ENCODE measurements at regions not wholly inside any gene's neighbourhood (a gene's known extent, or its start where the extent isn't known, plus 50 kb on each side); places are given as distances from the start of the nearest gene placed in this dataset.
"Not testable (repeated sequence)": the region's sequence is repeated elsewhere in the genome, so short reads cannot be mapped to it uniquely, and the experiment has no call there.

DNA sequence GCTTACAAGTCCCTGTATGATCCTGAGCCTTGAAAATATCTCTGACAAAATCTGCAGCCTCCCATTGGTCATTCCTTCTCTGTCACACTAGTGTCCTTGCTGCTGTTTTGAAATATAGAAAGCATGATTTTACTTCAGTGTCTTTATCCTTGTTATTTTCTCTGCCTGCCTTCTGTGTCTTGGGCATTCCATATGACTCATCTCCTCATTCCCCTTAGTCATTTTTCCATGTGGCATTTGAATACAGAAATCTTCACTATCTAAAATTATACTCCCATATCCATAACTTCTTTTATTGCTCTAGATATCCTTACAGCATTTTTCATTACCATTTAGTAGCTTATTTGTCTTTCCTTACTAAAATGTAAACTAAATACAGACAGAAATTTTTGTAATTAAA, 205.7 kb upstream of the ZNF337 start:
- DNase-seq (ENCODE audit: low spot score); in situ Hi-C loops (cut with HindIII; ENCODE audit: low sequenced_read_pairs): not testable (repeated sequence)

DNA sequence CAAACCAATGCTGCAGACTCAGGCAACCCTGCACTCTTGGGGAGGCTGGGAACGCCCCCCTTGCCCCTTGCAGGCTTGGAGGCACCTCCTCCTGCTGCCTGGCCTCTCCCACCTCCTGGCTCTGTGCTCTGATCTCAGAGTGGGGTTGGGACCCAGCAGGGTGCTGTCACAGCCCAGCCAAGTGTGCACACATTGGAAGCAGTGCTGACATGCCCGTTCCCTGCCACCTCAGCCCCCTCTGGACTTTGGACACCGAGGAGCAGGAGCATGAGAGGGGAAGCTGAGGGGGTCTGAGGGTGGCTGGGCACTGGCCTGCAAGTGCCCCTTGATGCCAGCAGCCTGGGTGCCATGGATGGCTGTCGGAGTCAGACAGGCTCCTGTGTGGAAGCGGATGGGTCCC, 202.0 kb upstream of the ZNF337 start:
- in situ Hi-C loops (cut with HindIII; ENCODE audit: low sequenced_read_pairs); DNase-seq (ENCODE audit: low spot score): not testable (repeated sequence)

DNA sequence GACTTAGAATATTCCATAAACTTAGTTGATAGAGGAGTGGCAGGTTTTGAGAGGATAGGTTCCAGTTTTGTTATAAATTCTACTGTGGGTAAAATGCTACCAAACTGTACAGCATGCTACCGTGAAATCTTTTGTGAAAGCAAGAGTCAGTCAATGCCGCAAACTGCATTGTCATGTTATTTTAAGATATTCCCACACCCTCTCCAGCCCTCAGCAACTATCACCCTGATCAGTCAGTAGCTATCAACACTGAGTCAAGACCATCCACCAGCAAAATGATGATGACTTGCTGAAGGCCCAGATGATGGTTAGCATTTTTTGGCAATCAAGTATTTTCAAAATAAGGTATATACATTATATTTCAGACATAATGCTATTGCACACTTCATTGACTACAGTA, 182.4 kb upstream of the ZNF337 start:
- in situ Hi-C loops (cut with HindIII; ENCODE audit: low sequenced_read_pairs); DNase-seq (ENCODE audit: low spot score): not testable (repeated sequence)

DNA sequence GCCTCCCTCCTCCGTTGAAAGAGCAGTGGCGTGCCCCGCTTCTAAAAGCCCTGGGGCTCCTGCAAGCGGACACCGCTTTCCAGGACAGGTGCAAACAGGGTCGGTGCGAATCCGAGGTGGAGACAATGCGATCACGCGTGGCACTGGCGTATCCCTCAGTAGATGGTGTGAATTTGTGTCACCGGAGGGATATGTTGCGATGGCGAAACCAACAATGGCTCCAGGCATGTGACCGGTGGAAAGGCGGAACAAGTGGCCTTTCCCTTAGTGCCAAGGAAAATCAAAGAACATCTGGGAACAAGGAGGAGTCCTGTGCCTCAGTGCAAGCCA, 172.0 kb upstream of the ZNF337 start:
- DNase-seq (ENCODE audit: low spot score); in situ Hi-C loops (cut with HindIII; ENCODE audit: low sequenced_read_pairs): not testable (repeated sequence)

DNA sequence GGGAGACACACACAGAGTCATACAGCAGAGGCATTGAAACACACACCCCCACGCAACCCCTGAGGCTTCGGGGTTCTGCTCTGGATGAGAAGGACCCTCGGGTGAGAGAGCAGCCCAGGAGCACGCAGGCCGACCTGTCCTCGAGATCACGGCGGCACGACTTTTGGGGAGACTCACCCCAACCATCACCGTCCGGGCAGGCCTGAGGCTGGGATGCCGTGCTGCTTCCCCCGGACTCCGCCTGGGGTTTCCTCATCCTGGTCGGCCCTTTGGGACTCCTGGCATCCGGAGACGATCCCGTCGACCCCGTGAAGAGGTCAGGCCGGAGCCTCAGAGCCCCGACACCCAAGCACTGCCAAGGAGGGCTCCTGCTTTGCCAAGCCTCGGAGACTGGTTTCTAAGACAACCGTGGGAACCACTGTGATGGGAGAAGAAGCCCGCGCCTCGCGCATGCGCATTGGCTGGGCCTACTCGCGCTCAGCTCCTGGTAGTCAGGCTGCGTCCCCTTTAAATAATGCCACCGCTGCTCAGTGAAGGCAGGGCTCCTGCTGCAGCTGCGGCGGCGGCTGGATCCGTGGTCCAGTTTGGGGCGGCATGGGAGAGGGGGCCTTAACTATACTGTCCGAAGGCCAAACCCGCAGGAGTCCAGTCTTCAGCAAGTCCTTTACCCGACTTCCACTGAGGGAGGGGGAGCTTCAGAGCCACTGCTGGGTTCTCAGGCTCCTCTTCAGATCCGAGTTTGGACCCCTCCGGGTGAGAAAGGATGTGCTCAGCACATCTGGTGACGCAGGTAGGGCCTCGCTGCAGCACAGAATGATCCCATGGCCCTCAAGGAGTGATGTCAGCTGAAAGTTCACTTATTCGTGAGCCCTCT, 171.4 kb upstream of the ZNF337 start:
- peak; percentile 91 for DNase-seq (ENCODE audit: low spot score)
- in situ Hi-C loops (cut with HindIII; ENCODE audit: low sequenced_read_pairs): no loop called here

DNA sequence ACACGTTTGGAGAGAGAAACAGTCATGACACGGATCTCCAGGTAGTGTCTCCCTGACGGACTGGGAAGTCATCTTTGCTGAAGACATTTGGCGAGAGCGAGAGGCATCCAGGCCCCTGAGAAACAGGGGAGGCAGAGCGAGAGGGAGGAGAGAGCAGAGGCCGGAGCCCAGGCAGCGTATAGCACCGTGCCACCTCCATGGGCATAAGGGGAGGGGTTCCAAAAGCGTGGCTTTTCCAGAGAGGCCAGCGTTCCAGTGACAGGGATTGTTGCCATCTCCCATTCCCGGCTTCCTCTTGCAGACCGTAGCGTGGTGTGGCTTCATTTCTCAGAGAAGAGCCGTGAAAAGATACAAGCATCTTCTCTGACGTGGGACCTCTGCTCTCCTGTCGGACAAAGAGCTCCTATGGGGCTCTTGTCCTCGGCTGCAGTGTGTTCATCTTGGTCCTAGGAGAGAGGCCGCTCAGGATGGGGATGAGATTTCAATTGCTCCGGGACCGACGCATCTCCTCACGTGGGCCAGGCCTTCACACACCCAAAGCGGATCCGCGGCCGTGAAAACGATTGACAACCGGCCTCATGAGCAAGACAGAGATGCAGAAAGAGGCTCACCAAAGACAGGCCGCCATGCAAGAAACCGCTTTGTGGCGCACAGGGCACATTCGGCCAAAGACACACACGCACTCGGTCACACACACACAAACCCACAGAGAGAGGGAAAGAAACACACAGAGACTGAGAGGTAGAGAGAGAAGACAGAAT, 170.5 kb upstream of the ZNF337 start:
- peak; percentile 8 for DNase-seq (ENCODE audit: low spot score)
- in situ Hi-C loops (cut with HindIII; ENCODE audit: low sequenced_read_pairs): not testable (repeated sequence)

DNA sequence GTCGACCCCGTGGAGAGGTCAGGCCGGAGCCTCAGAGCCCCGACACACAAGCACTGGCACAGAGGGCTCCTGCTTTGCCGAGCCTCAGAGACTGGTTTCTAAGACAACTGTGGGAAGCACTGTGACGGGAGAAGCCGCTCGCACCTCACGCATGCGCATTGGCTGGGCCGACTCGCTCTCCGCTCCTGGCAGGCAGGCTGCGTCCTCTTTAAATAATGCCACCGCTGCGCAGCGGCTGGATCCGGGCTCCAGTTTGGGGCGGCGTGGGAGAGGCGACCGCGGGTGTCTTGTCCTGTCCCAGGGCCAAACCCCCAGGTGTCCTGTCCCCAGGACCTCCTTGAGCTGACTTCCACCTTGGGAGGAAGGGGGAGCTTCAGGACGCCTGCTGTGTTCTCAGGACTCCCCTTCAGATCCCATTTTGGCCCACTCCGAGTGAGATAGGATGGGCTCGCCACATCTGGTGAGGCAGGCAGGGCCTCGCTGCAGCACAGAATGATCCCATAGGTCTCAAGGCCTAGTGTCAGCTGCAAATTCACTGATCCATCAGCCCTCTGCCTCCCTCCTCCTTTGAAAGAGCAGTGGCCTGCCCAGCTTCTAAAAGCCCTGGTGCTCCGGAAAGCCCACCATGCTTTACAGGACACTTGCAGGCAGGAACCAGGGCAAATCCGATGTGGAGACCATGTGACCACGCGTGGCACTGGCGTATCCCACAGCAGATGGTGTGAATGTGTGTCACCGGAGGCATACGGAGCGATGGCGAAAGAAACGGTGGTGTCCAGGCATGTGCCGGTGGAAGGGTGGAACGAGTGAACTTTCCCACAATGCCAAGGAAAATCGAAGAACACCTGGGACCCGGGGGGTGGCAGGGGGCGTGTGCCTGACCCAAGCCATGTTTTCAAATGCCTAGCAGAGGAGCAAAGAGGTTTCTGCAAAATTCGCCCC, 169.3 kb upstream of the ZNF337 start:
- DNase-seq (ENCODE audit: low spot score): peak; percentile 89
- in situ Hi-C loops (cut with HindIII; ENCODE audit: low sequenced_read_pairs): no loop called here

DNA sequence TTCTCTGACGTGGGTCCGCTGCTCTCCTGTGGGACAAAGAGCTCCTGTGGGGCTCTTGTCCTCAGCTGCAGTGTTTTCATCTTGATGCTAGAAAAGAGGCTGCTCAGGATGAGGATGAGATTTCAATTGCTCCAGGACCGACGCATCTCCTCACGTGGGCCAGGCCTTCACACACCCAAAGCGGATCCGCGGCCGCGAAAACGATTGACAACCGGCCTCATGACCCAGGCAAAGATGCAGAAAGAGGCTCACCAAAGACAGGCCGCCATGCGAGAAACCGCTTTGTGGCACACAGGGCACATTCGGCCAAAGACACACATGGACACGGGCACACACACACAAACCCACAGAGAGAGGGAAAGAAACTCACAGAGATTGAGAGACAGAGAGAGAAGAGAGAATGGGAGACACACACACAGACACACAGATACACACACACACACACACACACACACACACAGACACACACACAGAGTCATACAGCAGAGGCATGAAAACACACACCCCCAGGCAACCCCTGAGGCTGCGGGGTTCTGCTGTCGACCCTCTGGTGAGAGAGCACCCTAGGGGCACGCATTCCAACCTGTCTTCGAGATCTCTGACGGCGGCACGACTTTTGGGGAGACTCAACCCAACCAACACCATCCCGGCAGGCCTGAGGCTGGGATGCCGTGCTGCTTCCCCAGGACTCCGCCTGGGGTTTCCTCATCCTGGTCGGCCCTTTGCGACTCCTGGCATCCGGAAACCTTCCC, 168.5 kb upstream of the ZNF337 start:
- in situ Hi-C loops (cut with HindIII; ENCODE audit: low sequenced_read_pairs): not testable (repeated sequence)
- DNase-seq (ENCODE audit: low spot score): peak; percentile 43

DNA sequence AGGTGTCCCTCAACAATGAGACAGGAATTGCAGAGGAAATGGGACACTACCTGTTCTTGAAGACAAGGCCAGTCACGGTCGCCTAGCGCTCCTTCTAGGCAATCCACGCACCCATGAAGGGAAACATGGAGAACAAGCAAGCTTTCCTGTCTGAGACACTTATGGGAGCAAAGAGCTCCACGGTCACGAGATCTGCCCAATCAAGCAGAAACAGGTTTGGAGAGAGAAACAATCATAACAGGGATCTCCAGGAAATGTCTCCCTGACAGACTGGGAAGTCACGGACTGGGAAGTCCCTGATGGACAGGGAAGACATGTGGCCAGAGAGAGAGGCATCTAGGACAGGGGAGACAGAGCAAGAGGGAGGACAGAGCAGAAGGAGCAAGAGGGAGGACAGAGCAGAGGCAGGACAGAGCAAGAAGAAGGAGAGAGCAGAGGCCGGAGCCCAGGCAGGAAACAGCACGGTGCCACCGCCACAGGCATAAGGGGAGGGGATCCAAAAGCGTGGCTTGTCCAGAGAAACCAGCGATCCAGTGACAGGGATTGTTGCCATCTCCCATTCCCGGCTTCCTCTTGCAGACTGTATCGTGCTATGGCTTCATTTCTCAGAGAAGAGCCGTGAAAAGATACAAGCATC, 167.8 kb upstream of the ZNF337 start:
- peak; percentile 27 for DNase-seq (ENCODE audit: low spot score)
- in situ Hi-C loops (cut with HindIII; ENCODE audit: low sequenced_read_pairs): no loop called here

DNA sequence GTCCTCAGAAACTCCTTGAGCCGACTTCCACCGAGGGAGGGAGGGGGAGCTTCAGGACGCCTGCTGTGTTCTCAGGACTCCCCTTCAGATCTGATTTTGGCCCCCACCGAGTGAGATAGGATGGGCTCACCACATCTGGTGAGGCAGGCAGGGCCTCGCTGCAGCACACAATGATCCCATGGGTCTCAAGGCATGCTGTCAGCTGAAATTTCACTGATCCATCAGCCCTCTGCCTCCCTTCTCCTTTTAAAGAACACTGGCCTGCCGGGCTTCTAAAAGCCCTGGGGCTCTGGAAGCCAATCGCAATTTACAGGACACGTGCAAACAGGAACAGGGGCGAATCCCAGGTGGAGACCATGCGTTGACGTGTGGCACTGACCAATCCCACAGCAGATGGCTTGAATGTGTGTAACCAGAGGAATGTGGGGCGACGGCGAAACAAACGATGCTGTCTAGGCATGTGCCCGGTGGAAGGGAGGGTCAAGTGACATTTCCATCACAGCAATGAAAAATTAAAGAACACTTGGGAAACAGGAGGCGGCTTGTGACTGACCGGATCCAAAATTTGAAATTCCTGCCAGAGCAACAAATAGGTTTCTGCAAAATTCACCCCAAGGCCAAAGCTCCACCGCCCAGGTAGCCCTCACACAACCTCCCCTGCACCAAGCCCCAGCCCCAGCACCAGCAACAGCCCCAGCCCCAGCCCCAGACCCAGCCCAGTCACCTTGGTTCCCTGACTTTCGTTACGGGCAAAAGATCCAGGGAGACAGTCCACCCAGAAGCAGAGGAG, 167.1 kb upstream of the ZNF337 start:
- DNase-seq (ENCODE audit: low spot score): peak; percentile 77
- in situ Hi-C loops (cut with HindIII; ENCODE audit: low sequenced_read_pairs): no loop called here

DNA sequence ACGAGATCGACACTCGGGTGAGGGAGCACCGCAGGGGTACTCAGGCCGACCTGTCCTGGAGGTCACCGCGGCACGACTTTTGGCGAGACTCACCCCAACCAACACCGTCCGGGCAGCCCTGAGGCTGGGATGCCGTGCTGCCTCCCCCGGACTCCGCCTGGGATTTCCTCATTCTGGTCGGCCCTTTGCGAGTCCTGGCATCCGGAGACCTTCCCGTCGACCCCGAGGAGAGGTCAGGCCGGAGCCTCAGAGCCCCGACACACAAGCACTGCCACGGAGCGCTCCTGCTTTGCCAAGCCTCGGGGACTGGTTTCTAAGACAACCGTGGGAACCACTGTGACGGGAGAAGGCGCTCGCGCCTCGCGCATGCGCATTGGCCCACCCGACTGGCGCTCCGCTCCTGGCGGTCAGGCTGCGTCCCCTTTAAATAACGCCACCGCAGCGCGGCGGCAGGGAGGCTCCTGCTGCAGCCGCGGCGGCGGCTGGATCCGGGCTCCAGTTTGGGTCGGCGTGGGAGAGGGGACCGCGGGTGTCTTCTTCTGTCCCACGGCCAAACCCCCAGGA, 166.4 kb upstream of the ZNF337 start:
- DNase-seq (ENCODE audit: low spot score): peak; percentile 91
- in situ Hi-C loops (cut with HindIII; ENCODE audit: low sequenced_read_pairs): not testable (repeated sequence)

DNA sequence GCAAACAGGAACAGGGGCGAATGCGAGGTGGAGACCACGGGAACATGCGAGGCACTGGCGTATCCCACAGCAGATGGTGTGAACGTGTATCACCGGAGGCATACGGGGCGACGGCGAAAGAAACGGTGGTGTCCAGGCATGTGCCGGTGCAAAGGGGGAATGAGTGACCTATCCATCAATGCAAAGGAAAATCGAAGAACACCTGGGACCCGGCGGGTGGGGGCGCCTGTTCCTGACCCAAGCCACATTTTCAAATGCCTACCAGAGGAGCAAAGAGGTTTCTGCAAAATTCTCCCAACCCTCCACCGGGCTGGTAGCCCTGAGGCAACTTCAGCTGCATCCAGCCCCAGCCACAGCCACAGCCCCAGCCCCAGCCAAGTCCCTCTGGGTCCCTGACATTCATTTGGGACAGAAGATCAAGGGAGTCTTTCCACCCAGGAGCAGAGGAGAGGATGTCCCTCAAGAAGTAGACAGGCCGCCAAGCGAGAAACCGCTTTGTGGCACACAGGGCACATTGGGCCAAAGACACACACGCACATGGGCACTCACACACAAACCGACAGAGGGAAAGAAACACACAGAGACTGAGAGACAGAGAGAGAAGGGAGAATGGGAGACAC, 164.0 kb upstream of the ZNF337 start:
- in situ Hi-C loops (cut with HindIII; ENCODE audit: low sequenced_read_pairs): no loop called here
- peak; percentile 36 for DNase-seq (ENCODE audit: low spot score)

DNA sequence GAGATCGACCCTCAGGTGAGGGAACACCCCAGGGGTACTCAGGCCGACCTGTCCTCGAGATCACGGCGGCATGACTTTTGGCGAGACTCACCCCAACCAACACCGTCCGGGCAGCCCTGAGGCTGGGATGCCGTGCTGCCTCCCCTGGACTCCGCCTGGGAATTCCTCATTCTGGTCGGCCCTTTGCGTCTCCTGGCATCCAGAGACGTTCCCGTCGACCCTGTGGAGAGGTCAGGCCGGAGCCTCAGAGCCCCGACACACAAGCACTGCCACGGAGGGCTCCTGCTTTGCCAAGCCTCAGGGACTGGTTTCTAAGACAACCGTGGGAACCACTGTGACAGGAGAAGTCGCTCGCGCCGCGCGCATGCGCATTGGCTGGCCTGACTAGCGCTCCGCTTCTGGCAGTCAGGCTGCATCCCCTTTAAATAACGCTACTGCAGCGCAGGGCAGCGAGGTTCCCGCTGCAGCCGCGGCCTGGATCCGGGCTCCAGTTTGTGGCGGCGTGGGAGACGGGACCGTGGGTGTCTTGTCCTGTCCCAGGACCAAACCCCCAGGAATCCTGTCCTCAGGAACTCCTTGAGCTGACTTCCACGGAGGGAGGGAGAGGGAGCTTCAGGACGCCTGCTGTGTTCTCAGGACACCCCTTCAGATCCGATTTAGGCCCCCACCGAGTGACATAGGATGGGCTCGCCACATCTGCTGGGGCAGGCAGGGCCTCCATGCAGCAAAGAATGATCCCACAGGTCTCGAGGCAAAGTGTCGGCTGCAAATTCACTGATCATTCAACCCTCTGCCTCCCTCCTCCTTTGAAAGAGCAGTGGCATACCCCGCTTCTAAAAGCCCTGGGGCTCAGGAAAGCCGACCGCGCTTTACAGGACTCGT, 163.2 kb upstream of the ZNF337 start:
- peak; percentile 91 for DNase-seq (ENCODE audit: low spot score)
- in situ Hi-C loops (cut with HindIII; ENCODE audit: low sequenced_read_pairs): no loop called here

DNA sequence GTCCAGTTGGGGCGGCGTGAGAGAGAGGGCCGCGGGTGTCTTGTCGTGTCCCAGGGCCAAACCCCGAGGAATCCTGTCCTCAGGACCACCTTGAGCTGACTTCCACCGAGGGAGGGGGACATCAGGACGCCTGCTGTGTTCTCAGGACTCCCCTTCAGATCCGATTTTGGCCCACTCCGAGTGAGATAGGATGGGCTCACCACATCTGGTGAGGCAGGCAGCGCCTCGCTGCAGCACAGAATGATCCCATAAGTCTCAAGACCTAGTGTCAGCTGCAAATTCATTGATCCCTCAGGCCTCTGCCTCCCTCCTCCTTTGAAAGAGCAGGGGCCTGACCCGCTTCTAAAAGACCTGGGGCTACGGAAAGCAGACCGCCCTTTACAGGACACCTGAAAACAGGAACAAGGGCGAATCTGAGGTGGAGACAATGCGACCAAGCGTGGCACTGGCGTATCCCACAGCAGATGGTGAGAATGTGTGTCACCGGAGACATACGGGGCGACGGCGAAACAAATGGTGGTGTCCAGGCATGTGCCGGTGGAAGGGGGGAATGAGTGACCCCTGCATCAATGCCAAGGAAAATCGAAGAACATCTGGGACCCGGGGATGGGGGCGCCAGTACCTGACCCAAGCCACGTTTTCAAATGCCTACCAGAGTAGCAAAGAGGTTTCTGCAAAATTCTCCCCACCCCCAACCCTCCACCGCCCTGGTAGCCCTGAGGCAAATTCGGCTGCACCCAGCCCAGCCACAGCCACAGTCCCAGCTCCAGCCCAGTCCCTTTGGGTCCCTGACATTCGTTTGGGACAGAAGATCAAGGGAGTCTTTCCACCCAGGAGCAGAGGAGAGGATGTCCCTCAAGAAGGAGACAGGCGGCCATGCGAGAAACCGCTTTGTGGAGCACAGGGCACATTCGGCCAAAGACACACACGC, 162.1 kb upstream of the ZNF337 start:
- peak; percentile 64 for DNase-seq (ENCODE audit: low spot score)
- in situ Hi-C loops (cut with HindIII; ENCODE audit: low sequenced_read_pairs): no loop called here

All from G401 (cell line).